ENCODE measurements at regions not wholly inside any gene's neighbourhood (a gene's known extent, or its start where the extent isn't known, plus 50 kb on each side); places are given as distances from the start of the nearest gene placed in this dataset.

GRCh38 chr4:152014280-152014679, 253.5 kb upstream of the GATB start:
- TF ChIP-seq CTCF (conservative IDR thresholded peaks at IDR 0.05): no peak
- no peak for TF ChIP-seq ZFX (IDR thresholded peaks at IDR 0.05)
